HEK293 (cell line): ENCODE measurements at regions not wholly inside any gene's neighbourhood (a gene's known extent, or its start where the extent isn't known, plus 50 kb on each side); places are given as distances from the start of the nearest gene placed in this dataset.

ENCODE experiments used
- CTCF ChIA-PET: fragments of 350-600 bp; formaldehyde crosslinking; extraction: SDS; loops from one replicate; lab custom pipeline; 2021; ENCODE audit warnings: antibody characterized with exemption; lab: Yijun Ruan, JAX
- POLR2A ChIA-PET: fragments of 300-600 bp; formaldehyde crosslinking; extraction: SDS; loops from one replicate; lab custom pipeline; 2020; ENCODE audit warnings: antibody characterized with exemption, inconsistent platforms; lab: Yijun Ruan, JAX
- H3K27ac ChIP-seq: fragments of 200-500 bp; sonication (Bioruptor generic); 2 replicates; pipeline ENCODE4 v1.5.1; 2014; ENCODE audit warnings: low read depth, low read length, control low read depth, inconsistent platforms; ENCODE audit errors: extremely low read depth
- H3K36me3 ChIP-seq, 2 experiments: fragments of 200-500 bp in 1 of 2; sonication (Bioruptor generic) in 1 of 2; 1 replicate in 1 of 2; 2 replicates in 1 of 2; pipeline ENCODE4 v1.5.1; 2014 to 2017; ENCODE audit warnings: inconsistent platforms in 2 of 2, low read length in 2 of 2; ENCODE audit not compliant: control insufficient read depth in 2 of 2, insufficient read depth in 1 of 2
- H3K4me1 ChIP-seq: fragments of 200-500 bp; sonication (Bioruptor generic); 2 replicates; pipeline ENCODE4 v1.5.1; 2014; ENCODE audit warnings: mild to moderate bottlenecking, low read length, inconsistent platforms; ENCODE audit not compliant: control insufficient read depth, insufficient read depth
- H3K4me3 ChIP-seq: 2 replicates; pipeline ENCODE4 v1.5.1; 2011; ENCODE audit warnings: low read depth, mild to moderate bottlenecking, control low read depth, low read length, moderate library complexity
- H3K9me3 ChIP-seq: fragments of 200-500 bp; sonication (Bioruptor generic); 2 replicates; pipeline ENCODE4 v1.5.1; 2014; ENCODE audit warnings: low read depth, low read length, inconsistent platforms; ENCODE audit not compliant: control insufficient read depth, insufficient read depth
- EGR2 ChIP-seq: fragments of 450-650 bp; formaldehyde crosslinking; IDR thresholded peaks from 2 replicates; pipeline ENCODE4 v1.5.1; 2016; ENCODE audit warnings: low read depth, missing biosample characterization, missing genetic modification characterization
- KLF1 ChIP-seq: fragments of 450-650 bp; formaldehyde crosslinking; IDR thresholded peaks from 2 replicates; pipeline ENCODE4 v1.5.1; 2016; ENCODE audit warnings: missing biosample characterization, missing genetic modification characterization
- KLF10 ChIP-seq: fragments of 450-650 bp; IDR thresholded peaks from 2 replicates; pipeline ENCODE4 v1.5.1; 2018; ENCODE audit warnings: missing biosample characterization, mild to moderate bottlenecking, missing genetic modification characterization
- KLF9 ChIP-seq: fragments of 450-650 bp; formaldehyde crosslinking; IDR thresholded peaks from 2 replicates; pipeline ENCODE4 v1.5.1; 2016; ENCODE audit warnings: missing biosample characterization, missing genetic modification characterization, low read depth
- SCRT2 ChIP-seq: fragments of 450-650 bp; formaldehyde crosslinking; IDR thresholded peaks from 2 replicates; pipeline ENCODE4 v1.5.1; 2016; ENCODE audit warnings: missing biosample characterization, missing genetic modification characterization
- ZBTB21 ChIP-seq: fragments of 450-650 bp; formaldehyde crosslinking; IDR thresholded peaks from 2 replicates; pipeline ENCODE4 v1.5.1; 2017; ENCODE audit warnings: missing biosample characterization, missing genetic modification characterization
- ZFHX2 ChIP-seq: fragments of 450-650 bp; formaldehyde crosslinking; conservative IDR thresholded peaks from 2 replicates; pipeline ENCODE4 v1.5.1; 2016; ENCODE audit warnings: missing biosample characterization, missing genetic modification characterization
- ZNF302 ChIP-seq: fragments of 450-650 bp; formaldehyde crosslinking; IDR thresholded peaks from 2 replicates; pipeline ENCODE4 v1.5.1; 2016; ENCODE audit warnings: missing biosample characterization, missing genetic modification characterization, low read depth
- ZNF311 ChIP-seq: fragments of 450-650 bp; formaldehyde crosslinking; IDR thresholded peaks from 2 replicates; pipeline ENCODE4 v1.5.1; 2017; ENCODE audit warnings: missing biosample characterization, missing genetic modification characterization, borderline replicate concordance
- ZNF335 ChIP-seq: fragments of 450-650 bp; formaldehyde crosslinking; conservative IDR thresholded peaks from 2 replicates; pipeline ENCODE4 v1.5.1; 2016; ENCODE audit warnings: missing biosample characterization, missing genetic modification characterization
- ZNF629 ChIP-seq: fragments of 450-650 bp; formaldehyde crosslinking; IDR thresholded peaks from 2 replicates; pipeline ENCODE4 v1.5.1; 2017; ENCODE audit warnings: missing biosample characterization, missing genetic modification characterization
- ZNF664 ChIP-seq: fragments of 450-650 bp; formaldehyde crosslinking; IDR thresholded peaks from 2 replicates; pipeline ENCODE4 v1.5.1; 2016; ENCODE audit warnings: missing biosample characterization, missing genetic modification characterization
- ZNF707 ChIP-seq: fragments of 450-650 bp; formaldehyde crosslinking; IDR thresholded peaks from 2 replicates; pipeline ENCODE4 v1.5.1; 2016; ENCODE audit warnings: missing biosample characterization, missing genetic modification characterization
- TF ChIP-seq, protein P1 (sequence below): fragments of 450-650 bp; formaldehyde crosslinking; IDR thresholded peaks from 2 replicates; pipeline ENCODE4 v1.5.1; 2017; ENCODE audit warnings: missing biosample characterization, missing genetic modification characterization
- TF ChIP-seq, protein P2 (sequence below): fragments of 450-650 bp; formaldehyde crosslinking; IDR thresholded peaks from 2 replicates; pipeline ENCODE4 v1.5.1; 2017; ENCODE audit warnings: missing biosample characterization, missing genetic modification characterization
- TF ChIP-seq, protein P3 (sequence below): fragments of 450-650 bp; formaldehyde crosslinking; IDR thresholded peaks from 2 replicates; pipeline ENCODE4 v1.5.1; 2017; ENCODE audit warnings: missing biosample characterization, missing genetic modification characterization
- TF ChIP-seq, protein P4 (sequence below): fragments of 450-650 bp; formaldehyde crosslinking; IDR thresholded peaks from 2 replicates; pipeline ENCODE4 v1.5.1; 2016; ENCODE audit warnings: missing biosample characterization, missing genetic modification characterization, low read depth
- TF ChIP-seq, protein P5 (sequence below): fragments of 450-650 bp; formaldehyde crosslinking; IDR thresholded peaks from 2 replicates; pipeline ENCODE4 v1.5.1; 2016; ENCODE audit warnings: missing biosample characterization, missing genetic modification characterization

DNA sequence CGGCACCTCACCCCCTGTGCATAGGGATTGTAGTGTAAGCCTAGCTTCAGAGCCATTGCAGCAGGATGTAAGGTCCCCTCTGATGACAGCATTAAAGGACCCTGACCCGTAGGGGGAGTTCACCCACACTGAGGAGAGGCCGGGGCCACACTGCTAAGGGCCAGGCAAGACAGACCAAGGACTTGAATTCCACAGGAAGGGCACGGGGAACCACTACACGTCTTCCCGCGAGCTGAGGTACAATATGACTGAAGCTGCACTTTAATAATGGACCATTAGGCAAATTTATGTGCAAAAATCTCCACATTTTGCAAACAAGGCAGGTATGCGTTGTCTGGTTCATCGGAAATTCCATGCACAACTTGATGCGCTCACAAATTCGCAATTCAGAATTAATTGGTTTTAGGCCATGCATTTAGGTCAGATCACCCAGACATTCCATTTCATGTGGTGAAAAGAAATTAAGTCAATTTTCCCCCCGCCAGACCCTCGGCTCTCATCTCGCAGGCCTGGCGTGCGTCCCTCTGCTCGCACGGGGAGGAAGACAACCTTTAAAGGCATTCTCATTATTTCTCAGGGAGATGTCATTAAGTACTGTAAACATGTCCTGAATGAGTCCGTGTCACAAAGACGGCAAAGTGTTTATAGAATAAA is 111.8 kb downstream of the FOXA2 start (continued):
- TF ChIP-seq ZNF664 (tag by site-specific recombination) (no peak), KLF10 (no peak)
- TF ChIP-seq, protein P1, sequence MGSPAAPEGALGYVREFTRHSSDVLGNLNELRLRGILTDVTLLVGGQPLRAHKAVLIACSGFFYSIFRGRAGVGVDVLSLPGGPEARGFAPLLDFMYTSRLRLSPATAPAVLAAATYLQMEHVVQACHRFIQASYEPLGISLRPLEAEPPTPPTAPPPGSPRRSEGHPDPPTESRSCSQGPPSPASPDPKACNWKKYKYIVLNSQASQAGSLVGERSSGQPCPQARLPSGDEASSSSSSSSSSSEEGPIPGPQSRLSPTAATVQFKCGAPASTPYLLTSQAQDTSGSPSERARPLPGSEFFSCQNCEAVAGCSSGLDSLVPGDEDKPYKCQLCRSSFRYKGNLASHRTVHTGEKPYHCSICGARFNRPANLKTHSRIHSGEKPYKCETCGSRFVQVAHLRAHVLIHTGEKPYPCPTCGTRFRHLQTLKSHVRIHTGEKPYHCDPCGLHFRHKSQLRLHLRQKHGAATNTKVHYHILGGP (tag by site-specific recombination), result no peak
- TF ChIP-seq, protein P2, sequence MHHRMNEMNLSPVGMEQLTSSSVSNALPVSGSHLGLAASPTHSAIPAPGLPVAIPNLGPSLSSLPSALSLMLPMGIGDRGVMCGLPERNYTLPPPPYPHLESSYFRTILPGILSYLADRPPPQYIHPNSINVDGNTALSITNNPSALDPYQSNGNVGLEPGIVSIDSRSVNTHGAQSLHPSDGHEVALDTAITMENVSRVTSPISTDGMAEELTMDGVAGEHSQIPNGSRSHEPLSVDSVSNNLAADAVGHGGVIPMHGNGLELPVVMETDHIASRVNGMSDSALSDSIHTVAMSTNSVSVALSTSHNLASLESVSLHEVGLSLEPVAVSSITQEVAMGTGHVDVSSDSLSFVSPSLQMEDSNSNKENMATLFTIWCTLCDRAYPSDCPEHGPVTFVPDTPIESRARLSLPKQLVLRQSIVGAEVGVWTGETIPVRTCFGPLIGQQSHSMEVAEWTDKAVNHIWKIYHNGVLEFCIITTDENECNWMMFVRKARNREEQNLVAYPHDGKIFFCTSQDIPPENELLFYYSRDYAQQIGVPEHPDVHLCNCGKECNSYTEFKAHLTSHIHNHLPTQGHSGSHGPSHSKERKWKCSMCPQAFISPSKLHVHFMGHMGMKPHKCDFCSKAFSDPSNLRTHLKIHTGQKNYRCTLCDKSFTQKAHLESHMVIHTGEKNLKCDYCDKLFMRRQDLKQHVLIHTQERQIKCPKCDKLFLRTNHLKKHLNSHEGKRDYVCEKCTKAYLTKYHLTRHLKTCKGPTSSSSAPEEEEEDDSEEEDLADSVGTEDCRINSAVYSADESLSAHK (tag by site-specific recombination), result no peak
- TF ChIP-seq, protein P3, sequence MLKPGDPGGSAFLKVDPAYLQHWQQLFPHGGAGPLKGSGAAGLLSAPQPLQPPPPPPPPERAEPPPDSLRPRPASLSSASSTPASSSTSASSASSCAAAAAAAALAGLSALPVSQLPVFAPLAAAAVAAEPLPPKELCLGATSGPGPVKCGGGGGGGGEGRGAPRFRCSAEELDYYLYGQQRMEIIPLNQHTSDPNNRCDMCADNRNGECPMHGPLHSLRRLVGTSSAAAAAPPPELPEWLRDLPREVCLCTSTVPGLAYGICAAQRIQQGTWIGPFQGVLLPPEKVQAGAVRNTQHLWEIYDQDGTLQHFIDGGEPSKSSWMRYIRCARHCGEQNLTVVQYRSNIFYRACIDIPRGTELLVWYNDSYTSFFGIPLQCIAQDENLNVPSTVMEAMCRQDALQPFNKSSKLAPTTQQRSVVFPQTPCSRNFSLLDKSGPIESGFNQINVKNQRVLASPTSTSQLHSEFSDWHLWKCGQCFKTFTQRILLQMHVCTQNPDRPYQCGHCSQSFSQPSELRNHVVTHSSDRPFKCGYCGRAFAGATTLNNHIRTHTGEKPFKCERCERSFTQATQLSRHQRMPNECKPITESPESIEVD, result no peak

DNA sequence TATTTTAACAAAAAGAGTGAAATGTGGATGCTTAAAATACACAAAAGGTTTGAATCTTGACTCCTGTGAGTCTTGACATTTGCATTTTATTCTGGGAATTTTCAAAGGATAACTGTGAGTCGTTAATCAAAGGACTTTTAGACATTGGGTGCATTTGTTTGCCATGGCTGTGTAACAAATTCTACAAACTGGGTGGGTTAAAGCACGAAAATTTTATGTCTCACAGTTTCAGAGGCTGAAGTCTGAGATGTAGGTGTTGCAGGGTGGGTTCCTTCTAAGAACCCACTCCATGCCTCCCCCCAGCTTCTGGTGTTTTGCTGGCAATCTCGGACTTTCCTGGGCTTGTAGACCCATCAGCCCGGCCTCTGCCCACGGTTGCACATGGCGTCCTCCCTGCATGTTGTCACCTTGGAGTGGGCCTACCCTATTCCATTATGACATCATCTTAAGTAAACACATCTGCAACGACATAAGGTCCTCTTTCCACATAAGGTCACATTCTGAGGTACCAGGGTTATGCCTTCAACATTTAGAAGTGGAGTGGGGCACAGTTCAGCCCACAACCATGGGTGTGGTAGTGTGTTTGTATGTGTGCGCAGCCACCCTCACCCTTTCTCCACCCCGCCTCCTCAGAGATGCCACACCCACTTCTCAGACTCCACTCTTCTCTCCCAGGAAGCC is 113.1 kb downstream of the FOXA2 start:
- Histone ChIP-seq H3K4me3 (no peak overlapping the region), H3K36me3 (no peaks in the 10 kb centered on the region), H3K27ac (no peak overlapping the region), H3K9me3 (no peaks in the 10 kb centered on the region), H3K4me1 (peaks cover under 1% of the 10 kb centered on the region; the same call in 1 of the 2 replicates)
- CTCF ChIA-PET, result interaction anchor here (0.6 to 1.3 kb wide), 3 partner anchors 21 to 129 kb away, joined by 3 to 5 read pairs (median 3); no protein-coding TSS in a partner anchor
- 0 out of 2 replicates have a peak, but pooled peaks have one; percentile 19 for TF ChIP-seq ZBTB21 (tag by site-specific recombination)
- 0 out of 2 replicates have a peak, but pooled peaks have one; percentile 32 for TF ChIP-seq ZNF335
- TF ChIP-seq EGR2, result peak; percentile 74
- no peak for TF ChIP-seq ZNF311 (tag by site-specific recombination)
- TF ChIP-seq, protein P4, sequence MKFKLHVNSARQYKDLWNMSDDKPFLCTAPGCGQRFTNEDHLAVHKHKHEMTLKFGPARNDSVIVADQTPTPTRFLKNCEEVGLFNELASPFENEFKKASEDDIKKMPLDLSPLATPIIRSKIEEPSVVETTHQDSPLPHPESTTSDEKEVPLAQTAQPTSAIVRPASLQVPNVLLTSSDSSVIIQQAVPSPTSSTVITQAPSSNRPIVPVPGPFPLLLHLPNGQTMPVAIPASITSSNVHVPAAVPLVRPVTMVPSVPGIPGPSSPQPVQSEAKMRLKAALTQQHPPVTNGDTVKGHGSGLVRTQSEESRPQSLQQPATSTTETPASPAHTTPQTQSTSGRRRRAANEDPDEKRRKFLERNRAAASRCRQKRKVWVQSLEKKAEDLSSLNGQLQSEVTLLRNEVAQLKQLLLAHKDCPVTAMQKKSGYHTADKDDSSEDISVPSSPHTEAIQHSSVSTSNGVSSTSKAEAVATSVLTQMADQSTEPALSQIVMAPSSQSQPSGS (tag by site-specific recombination), result peak; percentile 82
- TF ChIP-seq ZNF629 (tag by site-specific recombination), result peak; percentile 74
- TF ChIP-seq ZNF707, result no peak
- TF ChIP-seq SCRT2 (tag by site-specific recombination), result no peak
- no peak for TF ChIP-seq ZNF302 (tag by site-specific recombination)
- TF ChIP-seq KLF9 (tag by site-specific recombination), result peak; percentile 76
- TF ChIP-seq, protein P5, sequence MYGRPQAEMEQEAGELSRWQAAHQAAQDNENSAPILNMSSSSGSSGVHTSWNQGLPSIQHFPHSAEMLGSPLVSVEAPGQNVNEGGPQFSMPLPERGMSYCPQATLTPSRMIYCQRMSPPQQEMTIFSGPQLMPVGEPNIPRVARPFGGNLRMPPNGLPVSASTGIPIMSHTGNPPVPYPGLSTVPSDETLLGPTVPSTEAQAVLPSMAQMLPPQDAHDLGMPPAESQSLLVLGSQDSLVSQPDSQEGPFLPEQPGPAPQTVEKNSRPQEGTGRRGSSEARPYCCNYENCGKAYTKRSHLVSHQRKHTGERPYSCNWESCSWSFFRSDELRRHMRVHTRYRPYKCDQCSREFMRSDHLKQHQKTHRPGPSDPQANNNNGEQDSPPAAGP (tag by site-specific recombination), result peak; percentile 84
- TF ChIP-seq ZFHX2 (tag by site-specific recombination), result peak; percentile 80
- TF ChIP-seq KLF1 (tag by site-specific recombination), result peak; percentile 92
- POLR2A ChIA-PET, result no interaction called here
